HepG2 (cell line): ENCODE measurements at regions not wholly inside any gene's neighbourhood (a gene's known extent, or its start where the extent isn't known, plus 50 kb on each side); places are given as distances from the start of the nearest gene placed in this dataset.
A peak's percentile ranks its signal among the peaks of the same experiment; 100 is the strongest.

Experiments used
- ATAC-seq: fragments of 200-7000 bp; cut with Tn5 transposase; 3 replicates; pipeline ENCODE4 v1.9.1; 2020; ENCODE audit warnings: mild to moderate bottlenecking, moderate library complexity
- BruUV-seq: library from RNA; stranded (reverse); fragments of 400-500 nt; replicated peaks from 2 replicates; lab custom pipeline; 2021; lab: Mats Ljungman, UMichigan
- CTCF ChIA-PET: fragments of 300-600 bp; formaldehyde crosslinking; extraction: SDS; loops from one replicate; lab custom pipeline; 2021; ENCODE audit warnings: low total read pairs, inconsistent platforms, low intra/inter-chr PET ratio; lab: Yijun Ruan, JAX
- POLR2A ChIA-PET: fragments of 350-600 bp; sonication (Branson Sonifier 250); formaldehyde crosslinking; loops from one replicate; lab custom pipeline; 2020; ENCODE audit warnings: antibody characterized with exemption, inconsistent platforms; lab: Yijun Ruan, JAX
- DNase-seq: peaks from one replicate; pipeline ENCODE4 v3.0.0-alpha.2; 2015; ENCODE audit warnings: low spot score
- FAIRE-seq: peaks from 3 replicates; lab custom pipeline; 2011; peaks lifted over from hg19 to GRCh38; lab: Jason Lieb, UNC
- H2AFZ ChIP-seq: one replicate; pipeline ENCODE4 v1.6.1; 2011; ENCODE audit warnings: low read length, inconsistent platforms
- H3K27ac ChIP-seq: fragments of 300-600 bp; 3 replicates; pipeline ENCODE4 v1.8.0; 2011; ENCODE audit warnings: mixed run types, mild to moderate bottlenecking, mixed read lengths, low read length, inconsistent platforms; ENCODE audit not compliant: insufficient read depth; ENCODE audit errors: extremely low read length
- H3K27me3 ChIP-seq, 2 experiments: fragments of 200-600 bp in 1 of 2; 2 replicates in 1 of 2; 3 replicates in 1 of 2; pipeline versions ENCODE4 v1.6.0 to v1.8.0; 2011; ENCODE audit warnings: low read length in 2 of 2, mild to moderate bottlenecking in 2 of 2, moderate library complexity in 2 of 2, inconsistent platforms in 1 of 2; ENCODE audit not compliant: insufficient read depth in 2 of 2, control insufficient read depth in 1 of 2
- H3K36me3 ChIP-seq, 2 experiments: fragments of 200-600 bp in 1 of 2; replicated peaks in 1 of 2; 2 replicates in 1 of 2; 3 replicates in 1 of 2; pipeline versions ENCODE4 v1.5.1 to v1.8.0; 2011; ENCODE audit warnings: low read length in 2 of 2, inconsistent platforms in 1 of 2; ENCODE audit not compliant: insufficient read depth in 2 of 2, control insufficient read depth in 1 of 2
- H3K4me1 ChIP-seq: 2 replicates; pipeline ENCODE4 v1.5.1; 2012; ENCODE audit warnings: low read length, inconsistent platforms; ENCODE audit not compliant: insufficient read depth
- H3K4me2 ChIP-seq: 2 replicates; pipeline ENCODE4 v1.6.0; 2011; ENCODE audit warnings: low read depth, low read length, inconsistent platforms
- H3K4me3 ChIP-seq, 3 experiments: fragments of 200-600 bp in 1 of 3; sonication (generic), shearing (Covaris generic) in 1 of 3; replicated peaks in 1 of 3; 2 replicates each; pipeline ENCODE4 v1.5.1; 2011 to 2016; ENCODE audit warnings: low read length in 3 of 3, inconsistent platforms in 2 of 3, low read depth in 2 of 3, mild to moderate bottlenecking in 2 of 3, control low read depth in 1 of 3, mixed read lengths in 1 of 3; ENCODE audit not compliant: insufficient read depth in 1 of 3
- H3K79me2 ChIP-seq: one replicate; pipeline ENCODE4 v1.6.1; 2011; ENCODE audit warnings: low read length, inconsistent platforms; ENCODE audit not compliant: insufficient read depth
- H3K9ac ChIP-seq: 2 replicates; pipeline ENCODE4 v1.6.0; 2011; ENCODE audit warnings: mild to moderate bottlenecking, low read depth, low read length, inconsistent platforms; ENCODE audit not compliant: insufficient read depth
- H3K9me3 ChIP-seq: 2 replicates; pipeline ENCODE4 v1.5.1; 2012; ENCODE audit warnings: mild to moderate bottlenecking, low read length
- H4K20me1 ChIP-seq: 2 replicates; pipeline ENCODE4 v1.6.0; 2011; ENCODE audit warnings: inconsistent platforms, mild to moderate bottlenecking, low read length, moderate library complexity; ENCODE audit not compliant: insufficient read depth
- CCAR2 ChIP-seq: fragments of 200-400 bp; formaldehyde crosslinking; optimal IDR thresholded peaks from 2 replicates; pipeline ENCODE3; 2018; ENCODE audit warnings: low read depth, mild to moderate bottlenecking, low read length, moderate library complexity
- SMAD1 ChIP-seq: sonication (generic); formaldehyde crosslinking; IDR thresholded peaks from 2 replicates; pipeline ENCODE4 v1.4.0; 2020; ENCODE audit warnings: missing genetic modification reagents, low read depth, mild to moderate bottlenecking, borderline replicate concordance
- ZNF326 ChIP-seq: sonication (generic); formaldehyde crosslinking; IDR thresholded peaks from 2 replicates; pipeline ENCODE4 v1.4.0; 2020; ENCODE audit warnings: missing genetic modification reagents, borderline replicate concordance
- ZNF570 ChIP-seq: sonication (generic); formaldehyde crosslinking; IDR thresholded peaks from 2 replicates; pipeline ENCODE4 v1.4.0; 2020; ENCODE audit warnings: mild to moderate bottlenecking, missing genetic modification reagents, borderline replicate concordance
- ZNF7 ChIP-seq: IDR thresholded peaks from 2 replicates; pipeline ENCODE4 v1.6.1; 2016; ENCODE audit warnings: missing biosample characterization, missing genetic modification reagents
- ZNF768 ChIP-seq: sonication (generic); formaldehyde crosslinking; IDR thresholded peaks from 2 replicates; pipeline ENCODE4 v1.4.0; 2020; ENCODE audit warnings: missing genetic modification reagents
- ZNF790 ChIP-seq: sonication (generic); formaldehyde crosslinking; IDR thresholded peaks from 2 replicates; pipeline ENCODE4 v1.8.0; 2022; ENCODE audit warnings: missing genetic modification reagents, mild to moderate bottlenecking, borderline replicate concordance
- ZNF891 ChIP-seq: sonication (generic); formaldehyde crosslinking; IDR thresholded peaks from 2 replicates; pipeline ENCODE4 v1.5.0; 2020; ENCODE audit warnings: mild to moderate bottlenecking, missing genetic modification reagents
- WGBS: methylation state at CpG from one replicate; pipeline ENCODE4 v1.1.6; 2017; ENCODE audit warnings: low lambda C conversion rate; 5-methylcytosine and 5-hydroxymethylcytosine counted together
- in situ Hi-C: cut with HindIII; loops from 2 replicates; pipeline ENCODE4 v1.10.0; 2017; ENCODE audit warnings: low pct_unique_long_range_greater_than_20kb; ENCODE audit not compliant: extremely low pct_ligation_motif_present
- intact Hi-C: fragments of 100-400 bp; cut with micrococcal nuclease; formaldehyde crosslinking; loops from one replicate; pipeline ENCODE4 v1.10.0; 2022; ENCODE audit not compliant: unreplicated experiment
- TF ChIP-seq, protein P1 (sequence below): sonication (generic); formaldehyde crosslinking; IDR thresholded peaks from 2 replicates; pipeline ENCODE4 v1.9.0; 2021; ENCODE audit warnings: missing genetic modification reagents, mild to moderate bottlenecking, borderline replicate concordance

DNA sequence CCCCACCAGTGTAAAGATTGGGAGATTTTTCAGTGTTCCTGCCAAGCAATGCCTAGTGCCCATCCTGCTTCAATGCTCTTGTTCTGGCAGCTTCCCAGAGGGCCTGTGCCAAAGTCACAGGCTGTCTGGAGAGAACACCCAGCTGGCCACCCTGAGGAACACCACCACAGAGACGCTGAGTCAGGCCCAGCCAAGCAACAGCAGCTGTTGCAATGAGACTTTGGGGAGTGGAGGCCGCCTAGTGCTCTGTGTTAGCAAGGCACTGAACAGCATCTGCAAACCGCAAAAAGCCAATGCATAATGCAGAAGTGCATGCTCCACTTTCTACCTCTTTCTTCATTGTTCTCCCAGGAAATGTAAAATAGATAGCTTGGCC is 168.1 kb downstream of the NXPE2 start:
- H3K4me1 ChIP-seq, result no peaks in the 10 kb centered on the region

DNA sequence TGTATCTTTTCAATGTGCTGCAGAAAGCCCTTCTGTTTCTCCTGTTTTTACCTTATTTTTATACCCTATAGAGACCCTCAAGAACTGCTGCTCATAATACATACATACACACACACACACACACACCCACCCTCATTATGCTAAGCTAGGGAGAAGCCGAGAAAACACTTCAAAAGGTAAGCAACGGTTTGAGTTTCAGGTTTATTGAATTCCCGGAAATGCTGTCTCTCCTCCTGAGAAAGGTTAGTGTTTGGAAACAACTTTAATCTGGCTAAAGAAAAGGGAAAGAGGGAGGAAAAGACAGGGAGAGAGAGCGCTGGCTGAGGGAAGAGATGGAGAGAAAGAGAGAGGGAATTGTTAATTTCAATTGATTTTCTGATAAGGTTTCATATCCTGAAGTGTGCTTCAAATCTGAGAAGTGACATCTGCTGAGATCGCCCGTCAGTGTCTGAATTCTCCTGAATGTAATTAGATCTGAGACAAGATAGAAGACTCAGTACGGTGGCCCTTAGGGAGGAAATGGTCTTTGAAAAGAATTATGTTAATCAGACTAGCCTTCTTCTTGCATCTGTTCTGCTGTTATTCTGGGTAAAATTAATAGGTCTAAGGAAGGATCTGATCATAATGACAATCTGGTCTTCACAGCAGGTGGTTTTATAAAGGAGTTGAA is 169.1 kb downstream of the NXPE2 start:
- CTCF ChIA-PET, result no interaction called here
- Histone ChIP-seq H3K9ac (no peak overlapping the region), H3K4me3 (no peak overlapping the region), H3K27me3 (peaks cover 0 to 10% of the 10 kb centered on the region in 2 experiments; a peak in 3 of 5 replicates), H3K4me2 (no peak overlapping the region), H3K9me3 (no peaks in the 10 kb centered on the region), H3K27ac (no peak overlapping the region), H2AFZ (no peak overlapping the region), H3K79me2 (no peaks in the 10 kb centered on the region), H3K4me1 (no peaks in the 10 kb centered on the region), H4K20me1 (no peaks in the 10 kb centered on the region), H3K36me3 (no peaks in the 10 kb centered on the region)
- in situ Hi-C loops (no loop called here), intact Hi-C loops (no loop called here)
- WGBS, result 5% methylated on average over 7 of the region's 7 CpGs
- no peak for DNase-seq
- FAIRE-seq, result no peak
- TF ChIP-seq, protein P1, sequence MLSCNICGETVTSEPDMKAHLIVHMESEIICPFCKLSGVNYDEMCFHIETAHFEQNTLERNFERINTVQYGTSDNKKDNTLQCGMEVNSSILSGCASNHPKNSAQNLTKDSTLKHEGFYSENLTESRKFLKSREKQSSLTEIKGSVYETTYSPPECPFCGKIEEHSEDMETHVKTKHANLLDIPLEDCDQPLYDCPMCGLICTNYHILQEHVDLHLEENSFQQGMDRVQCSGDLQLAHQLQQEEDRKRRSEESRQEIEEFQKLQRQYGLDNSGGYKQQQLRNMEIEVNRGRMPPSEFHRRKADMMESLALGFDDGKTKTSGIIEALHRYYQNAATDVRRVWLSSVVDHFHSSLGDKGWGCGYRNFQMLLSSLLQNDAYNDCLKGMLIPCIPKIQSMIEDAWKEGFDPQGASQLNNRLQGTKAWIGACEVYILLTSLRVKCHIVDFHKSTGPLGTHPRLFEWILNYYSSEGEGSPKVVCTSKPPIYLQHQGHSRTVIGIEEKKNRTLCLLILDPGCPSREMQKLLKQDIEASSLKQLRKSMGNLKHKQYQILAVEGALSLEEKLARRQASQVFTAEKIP (CRISPR knock-in tag), result no peak
- TF ChIP-seq ZNF790 (CRISPR knock-in tag), result no peak
- no peak for TF ChIP-seq ZNF7 (CRISPR knock-in tag)
- TF ChIP-seq CCAR2, result no peak
- no peak for TF ChIP-seq ZNF570 (CRISPR knock-in tag)
- TF ChIP-seq ZNF326 (CRISPR knock-in tag), result no peak
- TF ChIP-seq SMAD1 (CRISPR knock-in tag), result no peak
- ATAC-seq, result no peak
- no TSS peak for BruUV-seq
- POLR2A ChIA-PET, result no interaction called here

More for the DNA sequence above, 168.1 kb downstream of the NXPE2 start:
- CTCF ChIA-PET, result no interaction called here
- POLR2A ChIA-PET, result no interaction called here
- Histone ChIP-seq H3K4me3 (no peak overlapping the region), H3K36me3 (no peaks in the 10 kb centered on the region), H4K20me1 (no peaks in the 10 kb centered on the region), H3K27ac (no peak overlapping the region), H2AFZ (no peak overlapping the region), H3K9me3 (no peaks in the 10 kb centered on the region), H3K79me2 (no peaks in the 10 kb centered on the region), H3K9ac (no peak overlapping the region), H3K4me2 (no peak overlapping the region), H3K27me3 (peaks cover 0 to 10% of the 10 kb centered on the region in 2 experiments; a peak in 3 of 5 replicates)
- no peak for ATAC-seq
- BruUV-seq, result no TSS peak
- 29% methylated on average over 2 of the region's 3 CpGs for WGBS
- intact Hi-C loops (no loop called here), in situ Hi-C loops (no loop called here)
- DNase-seq, result no peak
- TF ChIP-seq ZNF891 (CRISPR knock-in tag) (no peak), ZNF768 (CRISPR knock-in tag) (0 out of 2 replicates have a peak, but pooled peaks have one; percentile 18)
- FAIRE-seq, result no peak
